MCF 10A (cell line): ENCODE measurements at regions not wholly inside any gene's neighbourhood (a gene's known extent, or its start where the extent isn't known, plus 50 kb on each side); places are given as distances from the start of the nearest gene placed in this dataset.

Experiments
- BruUV-seq: library from RNA; stranded (reverse); fragments of 400-500 nt; replicated peaks from 2 replicates; lab custom pipeline; 2021; lab: Mats Ljungman, UMichigan
- CTCF ChIA-PET: fragments of 300-600 bp; sonication (Branson Sonifier 250); formaldehyde crosslinking; extraction: SDS; loops from one replicate; lab custom pipeline; 2021; ENCODE audit warnings: antibody characterized with exemption, inconsistent platforms; lab: Yijun Ruan, JAX
- POLR2A ChIA-PET: fragments of 300-600, 350-650 bp; sonication (Branson Sonifier 250); formaldehyde crosslinking; extraction: SDS; loops from one replicate; lab custom pipeline; 2020; ENCODE audit warnings: antibody characterized with exemption, inconsistent platforms; lab: Yijun Ruan, JAX
- DNase-seq: peaks from one replicate; pipeline ENCODE4 v3.0.0-alpha.2; 2018; ENCODE audit not compliant: unreplicated experiment
- H3K27ac Mint-ChIP-seq: one replicate; pipeline ENCODE4 v1.8.0; 2022; ENCODE audit warnings: mild to moderate bottlenecking, low read depth, mixed read lengths; ENCODE audit not compliant: unreplicated experiment
- H3K27me3 Mint-ChIP-seq: one replicate; pipeline ENCODE4 v1.8.0; 2022; ENCODE audit warnings: mixed read lengths; ENCODE audit not compliant: insufficient read depth, unreplicated experiment
- H3K36me3 Mint-ChIP-seq: one replicate; pipeline ENCODE4 v1.8.0; 2022; ENCODE audit warnings: mild to moderate bottlenecking, moderate library complexity, mixed read lengths; ENCODE audit not compliant: insufficient read depth, unreplicated experiment
- H3K4me1 Mint-ChIP-seq: one replicate; pipeline ENCODE4 v1.8.0; 2022; ENCODE audit warnings: mixed read lengths; ENCODE audit not compliant: insufficient read depth, unreplicated experiment
- H3K4me3 Mint-ChIP-seq: one replicate; pipeline ENCODE4 v1.8.0; 2022; ENCODE audit warnings: mild to moderate bottlenecking, moderate library complexity, mixed read lengths; ENCODE audit not compliant: unreplicated experiment
- H3K9me3 Mint-ChIP-seq: one replicate; pipeline ENCODE4 v1.8.0; 2022; ENCODE audit warnings: mixed read lengths; ENCODE audit not compliant: unreplicated experiment
- intact Hi-C: fragments of 100-400 bp; cut with micrococcal nuclease; formaldehyde crosslinking; loops from 2 replicates; pipeline ENCODE4 v1.14.1; 2022
- TF ChIP-seq, protein P1 (sequence below): fragments of 200-600 bp; IDR thresholded peaks from one replicate; pipeline ENCODE4 v1.8.0; 2022; ENCODE audit warnings: antibody characterized with exemption, mild to moderate bottlenecking; ENCODE audit not compliant: unreplicated experiment

DNA sequence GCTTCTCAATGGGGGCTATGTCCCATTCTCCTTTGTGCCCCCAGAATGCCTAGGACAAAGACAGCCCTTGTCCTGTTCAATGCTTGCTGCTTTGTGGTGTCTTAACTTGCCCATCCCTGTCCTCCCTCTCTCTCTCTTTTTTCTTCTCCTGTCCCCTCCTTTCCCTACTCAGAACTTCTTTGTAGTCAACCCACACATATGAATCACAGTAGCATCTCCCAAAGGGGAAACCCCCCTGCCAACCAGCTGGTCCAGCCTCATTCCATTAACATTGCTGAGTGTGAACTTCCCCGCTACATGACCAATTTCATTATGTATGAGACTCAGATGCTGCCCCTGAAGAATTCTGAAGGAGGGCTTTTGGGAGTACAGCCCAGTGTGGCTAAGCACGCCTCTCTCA lies 408.3 kb downstream of the ENC1 start:
- H3K4me3 Mint-ChIP-seq, result no peak overlapping the region
- POLR2A ChIA-PET, result interaction anchor here (0.7 to 1.7 kb wide), 4 partner anchors 9 to 943 kb away, joined by 3 to 5 read pairs (median 4); no protein-coding TSS in a partner anchor
- no peaks in the 10 kb centered on the region for H3K27me3 Mint-ChIP-seq
- intact Hi-C loops, result no loop called here
- TF ChIP-seq, protein P1, sequence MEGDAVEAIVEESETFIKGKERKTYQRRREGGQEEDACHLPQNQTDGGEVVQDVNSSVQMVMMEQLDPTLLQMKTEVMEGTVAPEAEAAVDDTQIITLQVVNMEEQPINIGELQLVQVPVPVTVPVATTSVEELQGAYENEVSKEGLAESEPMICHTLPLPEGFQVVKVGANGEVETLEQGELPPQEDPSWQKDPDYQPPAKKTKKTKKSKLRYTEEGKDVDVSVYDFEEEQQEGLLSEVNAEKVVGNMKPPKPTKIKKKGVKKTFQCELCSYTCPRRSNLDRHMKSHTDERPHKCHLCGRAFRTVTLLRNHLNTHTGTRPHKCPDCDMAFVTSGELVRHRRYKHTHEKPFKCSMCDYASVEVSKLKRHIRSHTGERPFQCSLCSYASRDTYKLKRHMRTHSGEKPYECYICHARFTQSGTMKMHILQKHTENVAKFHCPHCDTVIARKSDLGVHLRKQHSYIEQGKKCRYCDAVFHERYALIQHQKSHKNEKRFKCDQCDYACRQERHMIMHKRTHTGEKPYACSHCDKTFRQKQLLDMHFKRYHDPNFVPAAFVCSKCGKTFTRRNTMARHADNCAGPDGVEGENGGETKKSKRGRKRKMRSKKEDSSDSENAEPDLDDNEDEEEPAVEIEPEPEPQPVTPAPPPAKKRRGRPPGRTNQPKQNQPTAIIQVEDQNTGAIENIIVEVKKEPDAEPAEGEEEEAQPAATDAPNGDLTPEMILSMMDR, result no peak
- H3K27ac Mint-ChIP-seq, result peak overlapping the region; percentile 1
- CTCF ChIA-PET, result interaction anchor here (0.6 kb wide), 2 partner anchors 101 to 362 kb away, joined by 3 read pairs; no protein-coding TSS in a partner anchor
- no TSS peak for BruUV-seq
- no peaks in the 10 kb centered on the region for H3K36me3 Mint-ChIP-seq
- H3K9me3 Mint-ChIP-seq, result no peaks in the 10 kb centered on the region
- peaks cover 29% of the 10 kb centered on the region for H3K4me1 Mint-ChIP-seq
- peak; percentile 64 for DNase-seq

DNA sequence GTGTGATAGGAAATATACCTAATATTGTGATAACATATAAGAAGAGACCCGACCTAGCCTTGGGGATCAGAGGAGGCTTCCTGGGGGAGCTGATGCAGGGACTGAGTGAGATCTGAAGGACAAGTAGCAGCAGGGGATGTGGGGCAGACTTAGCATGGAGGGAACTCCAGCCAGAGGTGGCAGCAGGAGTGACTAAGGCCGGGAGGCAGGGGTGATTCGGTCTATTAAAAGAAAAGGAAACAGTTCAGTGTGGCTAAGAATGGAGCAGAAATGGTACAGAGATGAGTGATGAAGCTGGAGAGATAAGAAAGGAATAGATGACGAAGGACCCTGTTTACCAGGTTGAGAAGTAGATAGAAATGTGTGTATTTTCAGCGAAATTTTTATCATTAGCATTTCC lies 408.8 kb downstream of the ENC1 start:
- ChIA-PET POLR2A (interaction anchor here (1.7 kb wide), 1 partner anchor 9 kb away, joined by 5 read pairs; no protein-coding TSS in a partner anchor), CTCF (interaction anchor here (0.6 kb wide), 1 partner anchor 101 kb away, joined by 3 read pairs; no protein-coding TSS in a partner anchor)
- intact Hi-C loops, result no loop called here
- BruUV-seq, result no TSS peak
- Mint-ChIP-seq H3K27me3 (no peaks in the 10 kb centered on the region), H3K4me1 (peaks cover 29% of the 10 kb centered on the region), H3K36me3 (no peaks in the 10 kb centered on the region), H3K4me3 (no peak overlapping the region), H3K27ac (peak overlapping the region; percentile 1), H3K9me3 (no peaks in the 10 kb centered on the region)
- DNase-seq, result no peak
- TF ChIP-seq, protein P1, result no peak

DNA sequence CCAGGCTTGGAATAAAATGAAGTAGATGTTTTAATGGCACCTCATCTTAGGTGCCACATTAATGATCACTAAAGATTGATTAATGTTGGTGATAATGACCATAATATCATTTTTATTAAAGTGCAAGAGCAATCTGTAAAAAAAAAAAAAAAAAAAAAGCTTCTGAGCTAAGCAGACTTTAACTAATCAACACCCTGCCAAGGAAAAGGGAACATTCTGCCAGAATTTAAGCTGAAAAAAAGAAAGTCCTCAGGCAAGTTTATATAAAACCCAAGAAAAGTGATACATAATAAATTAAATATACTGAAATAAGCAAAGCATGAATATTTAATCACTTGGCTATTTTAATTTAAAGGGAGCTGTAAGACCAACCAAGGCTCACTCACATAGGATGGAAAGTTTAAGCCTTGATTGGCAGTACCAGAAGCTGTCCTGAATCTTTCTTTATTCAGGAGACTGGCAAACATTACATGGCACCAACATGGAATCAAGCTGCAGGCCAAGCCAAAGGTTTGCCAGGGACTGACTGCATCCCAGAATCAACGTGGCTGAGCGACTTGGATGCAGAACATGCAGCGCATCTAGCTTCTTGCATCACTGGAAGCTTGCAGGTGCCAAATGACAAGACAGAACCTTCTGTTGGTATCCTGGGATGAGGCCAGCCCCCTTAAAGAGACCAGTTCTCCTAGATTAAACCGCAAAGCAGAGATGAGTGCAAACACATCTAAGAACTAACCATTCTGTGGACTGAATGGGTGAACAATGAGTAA lies 413.6 kb downstream of the ENC1 start:
- Mint-ChIP-seq H3K4me1 (peaks cover 6% of the 10 kb centered on the region), H3K27me3 (no peaks in the 10 kb centered on the region), H3K9me3 (peaks cover 8% of the 10 kb centered on the region), H3K27ac (no peak overlapping the region), H3K36me3 (no peaks in the 10 kb centered on the region), H3K4me3 (no peak overlapping the region)
- ChIA-PET POLR2A (interaction anchor here (1.0 kb wide), 1 partner anchor 48 kb away, joined by 3 read pairs; no protein-coding TSS in a partner anchor), CTCF (interaction anchor here (0.5 to 0.6 kb wide), 5 partner anchors 36 to 1040 kb away, joined by 3 to 4 read pairs (median 3); no protein-coding TSS in a partner anchor)
- TF ChIP-seq, protein P1, result no peak
- intact Hi-C loops, result no loop called here
- no peak for DNase-seq
- no TSS peak for BruUV-seq

DNA sequence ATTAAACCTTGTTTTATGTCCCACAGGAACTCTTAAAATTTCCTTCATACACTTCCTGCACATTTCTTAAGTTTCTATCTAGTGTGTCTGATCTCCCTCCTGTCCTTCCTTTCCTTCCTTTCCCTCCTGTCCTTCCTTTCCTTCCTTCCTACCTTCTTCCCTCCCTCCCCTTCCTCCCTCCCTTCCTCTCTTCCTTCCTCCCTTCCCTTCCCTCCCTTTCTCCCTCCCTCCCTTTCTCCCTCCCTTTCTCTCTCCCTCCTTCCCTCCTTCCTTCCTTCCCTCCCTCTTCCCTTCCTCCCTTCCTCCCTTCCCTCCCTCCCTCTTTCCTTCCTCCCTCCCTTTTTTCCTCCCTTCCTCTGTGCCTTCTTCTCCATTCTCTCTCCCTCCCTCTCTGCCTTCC lies 414.9 kb downstream of the ENC1 start:
- ChIA-PET CTCF (interaction anchor here (0.6 kb wide), 2 partner anchors 217 to 442 kb away, joined by 3 to 6 read pairs; no protein-coding TSS in a partner anchor), POLR2A (interaction anchor here (0.6 to 0.8 kb wide), 2 partner anchors 12 to 407 kb away, joined by 3 read pairs; no protein-coding TSS in a partner anchor)
- TF ChIP-seq, protein P1, result no peak
- Mint-ChIP-seq H3K27ac (no peak overlapping the region), H3K9me3 (peaks cover 8% of the 10 kb centered on the region), H3K27me3 (no peaks in the 10 kb centered on the region), H3K4me3 (no peak overlapping the region), H3K36me3 (no peaks in the 10 kb centered on the region), H3K4me1 (no peaks in the 10 kb centered on the region)
- BruUV-seq, result no TSS peak
- intact Hi-C loops, result no loop called here
- no peak for DNase-seq
